HG03575 (cell line): ENCODE measurements at regions not wholly inside any gene's neighbourhood (a gene's known extent, or its start where the extent isn't known, plus 50 kb on each side); places are given as distances from the start of the nearest gene placed in this dataset.

Source experiments
- ATAC-seq: cut with Tn5 transposase; IDR thresholded peaks from one replicate; pipeline ENCODE4 v1.9.1; 2021; ENCODE audit not compliant: unreplicated experiment, insufficient number of reproducible peaks, low FRiP score; ENCODE audit errors: extremely low read depth

DNA sequence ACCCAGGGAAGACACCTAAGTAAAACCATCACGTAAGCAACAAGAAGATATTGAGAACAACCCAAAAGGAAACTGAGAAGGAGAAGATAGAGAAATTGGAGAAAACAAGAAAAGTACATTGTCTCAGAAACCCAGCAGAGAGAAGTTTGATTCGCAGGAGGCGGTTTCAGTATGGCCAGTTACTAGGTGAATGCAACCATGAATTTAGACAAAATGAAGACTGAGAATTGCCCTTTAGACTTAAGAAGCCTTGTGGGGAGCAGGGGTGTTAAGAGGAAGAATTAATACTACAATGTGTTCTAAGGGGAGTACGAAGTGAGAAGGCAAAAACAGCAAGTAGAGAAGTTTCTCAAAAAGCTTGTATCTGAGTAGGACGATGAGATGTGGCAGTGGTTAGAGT, 229.3 kb upstream of the NEIL3 start:
- ATAC-seq = no peak

- ATAC-seq = no peak
Observed at GRCh38 chr4:177087060-177087459, 222.6 kb upstream of the NEIL3 start.

- no peak for ATAC-seq
Observed at GRCh38 chr4:177087499-177087898, 222.2 kb upstream of the NEIL3 start.

DNA sequence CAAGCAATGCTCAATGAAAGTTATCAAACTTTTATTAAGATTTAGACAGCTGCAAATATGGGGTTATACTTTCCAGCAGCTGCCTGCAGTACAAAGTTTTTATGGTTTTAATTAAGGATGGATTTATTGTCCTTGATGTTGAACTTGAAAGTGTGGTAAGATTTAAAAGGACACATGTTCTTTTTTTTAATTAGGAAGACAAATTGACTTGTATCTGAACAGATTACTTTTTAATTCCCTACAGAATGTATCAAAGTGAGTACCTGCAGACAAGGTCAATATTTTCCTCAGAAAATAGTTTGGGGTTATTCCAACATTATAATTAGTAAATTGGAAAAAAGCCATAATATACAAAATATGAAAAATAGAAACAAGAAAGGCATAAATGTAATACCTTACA, 218.2 kb upstream of the NEIL3 start:
- no peak for ATAC-seq

GRCh38 chr4:177092807-177093206, 216.9 kb upstream of the NEIL3 start:
- no peak for ATAC-seq

DNA sequence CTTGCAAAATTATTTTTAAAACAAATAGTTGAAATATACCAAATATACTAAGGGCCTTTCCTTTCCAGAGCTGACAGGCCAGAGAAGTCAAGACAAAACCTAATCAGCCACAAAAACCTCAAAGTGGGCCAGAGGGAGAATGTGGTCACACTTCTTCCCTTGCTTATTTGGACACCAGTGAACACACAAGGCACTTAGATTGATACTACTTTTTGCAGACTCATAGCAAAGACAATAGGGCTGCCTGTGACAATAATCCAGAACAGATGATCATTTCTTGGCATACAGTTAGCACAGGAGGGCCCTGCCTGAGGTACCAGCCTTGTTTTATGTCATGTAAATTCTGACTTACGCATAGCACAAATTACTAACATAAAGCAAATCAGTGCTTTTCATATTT, 215.7 kb upstream of the NEIL3 start:
- ATAC-seq = no peak

GRCh38 chr4:177097291-177097690, 212.4 kb upstream of the NEIL3 start:
- ATAC-seq = no peak

GRCh38 chr4:177099211-177099610, 210.5 kb upstream of the NEIL3 start:
- ATAC-seq = no peak

GRCh38 chr4:177100307-177100706, 209.4 kb upstream of the NEIL3 start:
- no peak for ATAC-seq

- ATAC-seq = no peak
Observed at GRCh38 chr4:177103619-177104018, 206.1 kb upstream of the NEIL3 start.

GRCh38 chr4:177105536-177105935, 204.1 kb upstream of the NEIL3 start:
- ATAC-seq = no peak

DNA sequence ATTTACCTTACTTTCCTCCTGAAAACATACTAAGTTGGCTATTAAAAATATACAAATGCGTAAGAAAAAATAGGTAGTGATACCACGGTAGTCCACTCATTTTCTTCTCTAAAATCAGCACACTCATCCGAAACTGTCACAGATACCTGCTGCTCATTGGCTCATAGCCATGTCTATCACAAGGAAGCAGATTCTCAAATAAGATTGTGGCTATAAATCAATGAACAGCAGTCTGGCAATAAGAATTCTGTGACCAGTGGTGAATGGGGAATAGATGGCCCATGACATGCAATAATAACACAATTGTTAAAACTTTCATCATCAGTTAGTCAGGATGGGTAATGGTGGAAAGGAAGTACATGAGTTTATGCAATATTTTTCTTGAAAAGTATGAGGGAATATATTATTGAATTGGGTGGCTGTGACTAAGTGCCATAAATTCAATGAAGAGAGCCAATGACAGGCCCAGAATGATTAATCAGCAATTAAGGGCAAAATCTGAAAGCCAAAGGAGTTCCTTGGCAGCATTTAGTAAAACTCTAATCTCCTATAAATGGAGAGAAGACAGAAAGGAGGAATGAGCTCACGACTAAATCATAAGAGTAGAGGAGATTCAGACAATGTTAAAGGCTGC, 202.3 kb upstream of the NEIL3 start:
- ATAC-seq = no peak

- no peak for ATAC-seq
Observed at GRCh38 chr4:177108708-177109107, 201.0 kb upstream of the NEIL3 start.

DNA sequence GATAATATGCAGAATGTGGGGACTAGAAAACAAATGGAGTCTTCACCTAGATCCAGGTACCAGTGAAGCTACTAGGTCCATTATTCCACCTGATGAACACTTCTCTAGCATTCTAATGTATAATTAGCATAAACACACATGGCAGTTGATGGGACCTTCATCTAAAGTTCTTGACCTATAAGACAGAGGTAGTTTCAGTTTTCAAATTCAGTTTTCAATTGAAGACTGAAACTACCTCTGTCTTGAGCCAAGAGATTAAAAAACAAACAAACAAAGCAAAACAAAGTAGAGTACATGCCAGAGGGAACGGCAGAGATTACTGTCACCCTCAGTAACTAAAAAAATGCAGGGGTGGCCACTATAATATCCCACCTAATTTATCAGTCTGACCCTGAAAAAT, 199.9 kb upstream of the NEIL3 start:
- ATAC-seq = no peak

GRCh38 chr4:177116161-177116560, 193.5 kb upstream of the NEIL3 start:
- ATAC-seq = no peak

DNA sequence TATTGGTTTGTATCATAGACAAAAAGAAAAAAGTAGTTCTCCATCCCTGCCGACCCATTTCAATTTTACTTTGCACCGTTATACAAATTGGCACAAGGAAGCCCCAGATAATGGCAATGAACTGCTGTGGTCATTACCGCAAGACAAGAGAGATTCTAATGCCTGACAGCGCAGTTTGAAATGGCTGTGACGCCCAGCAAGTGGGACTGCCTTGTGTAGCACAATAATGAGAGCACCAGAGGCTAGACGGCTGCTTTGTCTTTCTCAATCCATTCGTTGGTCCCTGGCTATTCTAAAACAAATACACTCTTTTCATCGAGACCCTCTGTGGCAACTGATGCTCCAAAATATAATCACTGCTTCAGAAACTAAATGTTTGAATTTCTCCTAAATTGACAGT, 192.4 kb upstream of the NEIL3 start:
- no peak for ATAC-seq

DNA sequence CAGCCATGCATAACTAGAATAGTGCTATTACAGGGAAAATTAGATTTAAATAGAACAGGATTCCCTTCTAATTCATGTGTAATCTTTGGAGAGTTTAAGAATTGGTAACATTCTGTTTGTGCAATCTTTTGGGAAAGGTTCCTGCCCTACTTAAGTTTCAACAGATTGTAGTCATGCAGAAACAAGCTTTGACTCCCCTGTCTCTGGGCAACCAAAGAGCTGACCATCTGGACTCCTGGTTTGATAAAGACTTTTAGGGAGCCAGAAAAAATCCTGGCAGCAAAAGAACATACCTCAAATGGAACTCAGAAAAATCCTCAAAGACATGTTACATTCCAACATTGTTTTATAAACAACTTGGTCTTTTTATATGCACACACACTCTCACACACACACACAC, 191.1 kb upstream of the NEIL3 start:
- no peak for ATAC-seq

DNA sequence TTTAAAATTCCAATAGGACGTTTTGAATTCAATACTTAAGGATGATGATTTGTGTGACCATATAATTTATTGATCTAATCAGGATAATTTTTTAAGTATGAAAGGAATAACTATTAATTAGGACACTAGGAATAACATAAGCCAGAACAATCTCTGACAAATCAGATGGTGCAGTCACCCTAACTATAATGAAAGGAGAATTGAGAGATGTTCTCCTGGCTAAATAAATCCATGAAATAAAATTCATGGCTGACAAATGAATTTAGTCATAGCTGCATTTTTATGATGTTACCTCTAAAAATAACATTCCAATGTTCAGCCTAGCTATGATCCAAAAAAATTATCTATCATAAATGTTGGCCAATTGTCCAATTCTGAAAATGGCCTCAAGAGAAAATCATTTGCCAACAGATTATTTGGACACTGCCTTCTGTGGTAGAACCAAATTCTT, 190.6 kb upstream of the NEIL3 start:
- no peak for ATAC-seq

DNA sequence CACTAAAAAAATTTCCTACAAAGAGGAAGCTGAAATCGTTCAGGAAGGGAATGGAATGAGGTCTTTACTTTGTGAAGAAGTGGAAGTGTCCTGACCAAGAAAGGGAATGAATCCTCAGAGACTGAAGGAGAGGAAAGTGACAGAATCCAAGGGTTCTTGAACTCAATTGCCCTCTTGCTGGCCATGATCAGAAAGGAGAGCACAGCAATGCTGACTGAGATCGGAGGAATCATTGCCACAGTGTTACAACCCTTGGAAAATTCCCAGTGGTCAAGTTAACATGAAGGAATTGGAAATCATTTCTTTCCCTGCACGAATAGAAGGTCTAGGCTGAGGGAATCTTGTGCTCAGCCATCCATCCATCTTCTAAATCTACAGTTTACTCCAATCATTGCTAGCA, 190.0 kb upstream of the NEIL3 start:
- ATAC-seq = no peak

- ATAC-seq = no peak
Observed at GRCh38 chr4:177123811-177124210, 185.9 kb upstream of the NEIL3 start.

- no peak for ATAC-seq
Observed at GRCh38 chr4:177124349-177125064, 185.2 kb upstream of the NEIL3 start.
